K562 (cell line): ENCODE measurements at regions not wholly inside any gene's neighbourhood (a gene's known extent, or its start where the extent isn't known, plus 50 kb on each side); places are given as distances from the start of the nearest gene placed in this dataset.

ENCODE experiments used
- ATAC-seq: fragments of 200-7000 bp; cut with Tn5 transposase; 3 replicates; pipeline ENCODE4 v1.9.1; 2020; ENCODE audit warnings: moderate library complexity
- BruUV-seq: library from RNA; stranded (reverse); fragments of 400-500 nt; replicated peaks from 2 replicates; lab custom pipeline; 2021; lab: Mats Ljungman, UMichigan
- CTCF ChIA-PET: fragments of 300-600 bp; formaldehyde crosslinking; extraction: SDS; loops from one replicate; lab custom pipeline; 2021; ENCODE audit warnings: low intra/inter-chr PET ratio; lab: Yijun Ruan, JAX
- POLR2A ChIA-PET: fragments of 300-600, 350-650 bp; sonication (Branson Sonifier 250); formaldehyde crosslinking; extraction: SDS; loops from one replicate; lab custom pipeline; 2021; ENCODE audit warnings: antibody characterized with exemption, inconsistent platforms; lab: Yijun Ruan, JAX
- DNase-seq, 4 experiments: peaks; one replicate each; pipeline versions ENCODE4 v3.0.0 to v3.0.0-alpha.2; 2011 to 2018; ENCODE audit warnings: low spot score in 3 of 4, mixed read lengths in 3 of 4; ENCODE audit errors: extremely low read depth in 1 of 4
- FAIRE-seq: peaks from 2 replicates; lab custom pipeline; 2011; peaks lifted over from hg19 to GRCh38; lab: Jason Lieb, UNC
- H2AFZ ChIP-seq: 2 replicates; pipeline ENCODE4 v1.6.0; 2011; ENCODE audit warnings: low read depth, low read length, control low read depth, inconsistent platforms
- H3K27ac ChIP-seq: fragments of 200-600 bp; 3 replicates; pipeline ENCODE4 v1.8.0; 2011; ENCODE audit warnings: low read depth, mild to moderate bottlenecking, control low read depth, inconsistent platforms, low read length, moderate library complexity, mixed read lengths; ENCODE audit errors: extremely low read depth
- H3K27me3 ChIP-seq, 2 experiments: fragments of 300-600 bp in 1 of 2; 2 replicates in 1 of 2; 3 replicates in 1 of 2; pipeline versions ENCODE4 v1.6.0 to v1.8.0; 2011; ENCODE audit warnings: inconsistent platforms in 2 of 2, low read length in 2 of 2, mild to moderate bottlenecking in 1 of 2, mixed read lengths in 1 of 2, moderate library complexity in 1 of 2; ENCODE audit not compliant: control insufficient read depth in 2 of 2, insufficient read depth in 2 of 2
- H3K36me3 ChIP-seq: fragments of 300-600 bp; 3 replicates; pipeline ENCODE4 v1.8.0; 2011; ENCODE audit warnings: mild to moderate bottlenecking, low read length, inconsistent platforms; ENCODE audit not compliant: control insufficient read depth, insufficient read depth
- H3K4me1 ChIP-seq, 2 experiments: fragments of 200-600 bp in 1 of 2; replicated peaks in 1 of 2; 2 replicates in 1 of 2; 3 replicates in 1 of 2; pipeline versions ENCODE4 v1.5.1 to v1.8.0; 2011; ENCODE audit warnings: inconsistent platforms in 2 of 2, low read length in 2 of 2, mild to moderate bottlenecking in 1 of 2, mixed read lengths in 1 of 2, moderate library complexity in 1 of 2; ENCODE audit not compliant: control insufficient read depth in 2 of 2, insufficient read depth in 2 of 2
- H3K4me2 ChIP-seq: 2 replicates; pipeline ENCODE4 v1.6.1; 2011; ENCODE audit warnings: low read length, control low read depth, inconsistent platforms, mixed read lengths; ENCODE audit not compliant: insufficient read depth
- H3K4me3 ChIP-seq: fragments of 200-600 bp; sonication (generic), shearing (Covaris generic); 2 replicates; pipeline ENCODE4 v1.5.1; 2016; ENCODE audit warnings: control low read depth, inconsistent platforms
- H3K79me2 ChIP-seq: fragments of 200-600 bp; 3 replicates; pipeline ENCODE4 v1.8.0; 2011; ENCODE audit warnings: low read length, inconsistent platforms; ENCODE audit not compliant: control insufficient read depth, insufficient read depth
- H3K9ac ChIP-seq, 2 experiments: 2 replicates each; pipeline versions ENCODE4 v1.6.0 to v1.6.1; 2011; ENCODE audit warnings: low read depth in 2 of 2, low read length in 2 of 2, control low read depth in 1 of 2, inconsistent platforms in 1 of 2, mild to moderate bottlenecking in 1 of 2, mixed read lengths in 1 of 2; ENCODE audit not compliant: insufficient read depth in 1 of 2
- H3K9me1 ChIP-seq: one replicate; pipeline ENCODE4 v1.6.0; 2011; ENCODE audit warnings: inconsistent platforms, mild to moderate bottlenecking, low read length, moderate library complexity; ENCODE audit not compliant: control insufficient read depth, insufficient read depth
- H3K9me3 ChIP-seq: replicated peaks from 2 replicates; pipeline ENCODE4 v1.5.1; 2011; ENCODE audit warnings: low read depth, low read length, inconsistent platforms; ENCODE audit not compliant: control insufficient read depth, insufficient read depth
- H4K20me1 ChIP-seq: replicated peaks from 2 replicates; pipeline ENCODE4 v1.6.1; 2011; ENCODE audit warnings: low read length, inconsistent platforms, mixed read lengths; ENCODE audit not compliant: control insufficient read depth, insufficient read depth
- C11orf30 ChIP-seq: fragments of 450-650 bp; IDR thresholded peaks from 2 replicates; pipeline ENCODE4 v1.6.1; 2016; ENCODE audit warnings: low read depth, mild to moderate bottlenecking
- CBFA2T2 ChIP-seq: fragments of 450-650 bp; conservative IDR thresholded peaks from 2 replicates; pipeline ENCODE4 v1.6.1; 2017; ENCODE audit warnings: mild to moderate bottlenecking
- CEBPZ ChIP-seq: fragments of 150-350 bp; IDR thresholded peaks from 2 replicates; pipeline ENCODE4 v1.6.1; 2014; ENCODE audit warnings: low read depth, mild to moderate bottlenecking, low read length, borderline replicate concordance
- GMEB1 ChIP-seq: fragments of 250-450 bp; sonication (Bioruptor Pico); IDR thresholded peaks from 2 replicates; pipeline ENCODE4 v1.4.0; 2020; ENCODE audit warnings: mild to moderate bottlenecking
- HSF4 ChIP-seq: fragments of 250-450 bp; sonication (Bioruptor Pico); IDR thresholded peaks from 2 replicates; pipeline ENCODE4 v2.1.2; 2022; ENCODE audit warnings: mild to moderate bottlenecking, moderate library complexity, borderline replicate concordance
- JUNB ChIP-seq: fragments of 450-650 bp; formaldehyde crosslinking; conservative IDR thresholded peaks from 2 replicates; pipeline ENCODE4 v1.4.0; 2020; ENCODE audit warnings: mild to moderate bottlenecking
- LCOR ChIP-seq: sonication (generic); formaldehyde crosslinking; IDR thresholded peaks from 2 replicates; pipeline ENCODE4 v1.8.0; 2022; ENCODE audit warnings: mild to moderate bottlenecking, missing genetic modification reagents
- MEF2D ChIP-seq: conservative IDR thresholded peaks from 2 replicates; pipeline ENCODE4 v1.6.1; 2016; ENCODE audit warnings: low read depth, missing genetic modification characterization, missing compliant biosample characterization
- NR2F6 ChIP-seq: fragments of 450-650 bp; formaldehyde crosslinking; IDR thresholded peaks from 2 replicates; pipeline ENCODE4 v1.4.0; 2020; ENCODE audit warnings: mild to moderate bottlenecking
- PRDM10 ChIP-seq: fragments of 450-650 bp; IDR thresholded peaks from 2 replicates; pipeline ENCODE4 v1.6.1; 2018; ENCODE audit not compliant: partially characterized antibody
- PTTG1 ChIP-seq: fragments of 450-650 bp; IDR thresholded peaks from 2 replicates; pipeline ENCODE4 v1.6.1; 2016; ENCODE audit warnings: low read depth, mild to moderate bottlenecking, missing genetic modification characterization, missing compliant biosample characterization
- RBM15 ChIP-seq: fragments of 200-400 bp; formaldehyde crosslinking; IDR thresholded peaks from 2 replicates; pipeline ENCODE4 v1.6.1; 2018; ENCODE audit warnings: mild to moderate bottlenecking, low read length, moderate library complexity; ENCODE audit not compliant: insufficient read depth
- RCOR1 ChIP-seq, 2 experiments: IDR thresholded peaks; 2 replicates each; pipeline ENCODE4 v1.6.1; 2012; ENCODE audit warnings: low read depth in 2 of 2, low read length in 2 of 2, borderline replicate concordance in 1 of 2, improper control_type of control experiment in 1 of 2
- TEAD1 ChIP-seq, 2 experiments: fragments of 450-650 bp in 1 of 2; sonication (generic) in 1 of 2; formaldehyde crosslinking; IDR thresholded peaks; 2 replicates each; pipeline versions ENCODE4 v1.4.0 to v1.8.0; 2020 to 2022; ENCODE audit warnings: mild to moderate bottlenecking in 2 of 2, missing genetic modification reagents in 1 of 2
- TRIM24 ChIP-seq, 2 experiments: fragments of 450-650 bp; IDR thresholded peaks; 2 replicates each; pipeline ENCODE4 v1.6.1; 2016
- ZNF212 ChIP-seq: fragments of 450-650 bp; formaldehyde crosslinking; IDR thresholded peaks from 2 replicates; pipeline ENCODE4 v1.4.0; 2020; ENCODE audit warnings: mild to moderate bottlenecking
- ZNF232 ChIP-seq: sonication (generic); formaldehyde crosslinking; IDR thresholded peaks from 2 replicates; pipeline ENCODE4 v1.8.0; 2022; ENCODE audit warnings: mild to moderate bottlenecking, missing genetic modification reagents
- WGBS: fragments of 100-300 bp; shearing (Covaris generic); methylation state at CpG from one replicate; pipeline ENCODE4 v1.1.6; 2016; ENCODE audit warnings: low coverage, mixed read lengths; ENCODE audit not compliant: insufficient coverage; ENCODE audit errors: missing lambda C conversion rate; 5-methylcytosine and 5-hydroxymethylcytosine counted together
- in situ Hi-C: fragments of 300-500 bp; cut with MboI; formaldehyde crosslinking; loops from 4 replicates; pipeline ENCODE4 v1.15.0; 2018; ENCODE audit warnings: inconsistent platforms, mixed read lengths
- intact Hi-C: fragments of 100-400 bp; cut with micrococcal nuclease; formaldehyde crosslinking; loops from 2 replicates; pipeline ENCODE4 v1.14.2; 2022

DNA sequence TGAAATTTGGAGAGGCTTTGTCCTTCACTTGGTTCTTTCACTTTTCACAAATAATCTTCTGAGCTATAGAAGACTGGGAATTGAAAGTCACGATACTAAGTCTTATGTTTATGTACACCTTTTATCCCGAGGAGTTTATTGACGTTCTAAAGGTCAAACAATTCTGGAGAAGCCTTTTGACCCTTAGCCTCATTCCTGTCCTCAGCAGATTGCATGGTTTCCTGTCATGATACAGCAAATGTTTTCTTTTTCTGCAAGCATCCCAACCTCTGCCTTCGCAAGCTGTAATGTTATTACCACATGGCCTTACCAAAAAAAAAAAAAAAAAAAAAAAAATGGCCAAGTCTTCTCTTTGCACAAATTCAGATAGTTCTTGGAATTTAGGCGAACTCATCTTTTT is 411.7 kb upstream of the FLRT2 start:
- in situ Hi-C loops (no loop called here), intact Hi-C loops (no loop called here)
- Histone ChIP-seq H3K9ac (no peak overlapping the region), H4K20me1 (no peaks in the 10 kb centered on the region), H3K9me1 (no peaks in the 10 kb centered on the region), H2AFZ (no peak overlapping the region), H3K27me3 (no peaks in the 10 kb centered on the region), H3K4me2 (no peak overlapping the region), H3K4me3 (no peak overlapping the region), H3K9me3 (no peaks in the 10 kb centered on the region), H3K36me3 (no peaks in the 10 kb centered on the region), H3K79me2 (no peaks in the 10 kb centered on the region), H3K27ac (no peak overlapping the region), H3K4me1 (no peaks in the 10 kb centered on the region)
- 0% methylated on average over 5 of the region's 5 CpGs for WGBS
- TF ChIP-seq LCOR (CRISPR knock-in tag) (no peak), ZNF212 (CRISPR knock-in tag) (no peak), RBM15 (no peak), NR2F6 (no peak), TRIM24 (IDR thresholded peaks at IDR 0.05) (no peak), PTTG1 (tag) (no peak), RCOR1 (IDR thresholded peaks at IDR 0.05; ENCODE audit: borderline replicate concordance in 1 of 2, low read depth in 2 of 2, low read length in 2 of 2) (no peak), TEAD1 (CRISPR knock-in tag; IDR thresholded peaks at IDR 0.05) (no peak), PRDM10 (no peak), HSF4 (CRISPR knock-in tag) (no peak), JUNB (CRISPR knock-in tag) (no peak), C11orf30 (no peak), MEF2D (no peak), ZNF232 (no peak), CBFA2T2 (no peak), CEBPZ (no peak), GMEB1 (no peak)
- DNase-seq (no peak), ATAC-seq (no peak), FAIRE-seq (no peak)
- POLR2A ChIA-PET: no interaction called here
- BruUV-seq: no TSS peak
- CTCF ChIA-PET: no interaction called here
